ENCODE measurements at regions not wholly inside any gene's neighbourhood (a gene's known extent, or its start where the extent isn't known, plus 50 kb on each side); places are given as distances from the start of the nearest gene placed in this dataset.

DNA sequence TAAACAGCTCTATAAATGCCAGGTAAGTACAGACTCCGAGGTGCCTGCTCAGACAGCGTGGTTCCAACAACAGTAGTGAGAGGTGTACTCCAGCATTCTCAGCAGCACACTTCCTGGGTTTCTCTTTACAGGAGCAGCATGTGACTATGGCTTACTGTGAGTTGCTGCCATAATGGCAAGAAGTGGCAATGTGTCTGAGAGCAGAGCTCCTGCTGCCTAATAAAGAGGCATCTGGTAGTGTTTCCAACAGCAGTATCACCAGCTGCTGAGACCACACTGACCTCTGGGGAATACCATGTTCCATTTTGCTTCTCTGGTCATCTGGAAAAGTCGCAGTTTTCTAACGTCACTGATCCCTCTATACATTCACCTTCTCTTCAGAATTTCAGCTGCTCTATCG, 398.2 kb downstream of the SLCO4C1 start:
- WGBS, 2 donors = 60 to 64% methylated on average over 5 of the region's 5 CpGs
- H3K27ac ChIP-seq = no peak overlapping the region
- no peaks in the 10 kb centered on the region for H3K4me1 ChIP-seq
- no peaks in the 10 kb centered on the region for H3K36me3 ChIP-seq
- intact Hi-C loops (cut with DNase I) = no loop called here
- ATAC-seq (peak in 1 of 4 donors; percentile 20), DNase-seq (no peak), FAIRE-seq (no peak)
- H3K4me3 ChIP-seq = no peak overlapping the region
- H3K9me3 ChIP-seq = no peaks in the 10 kb centered on the region
- TF ChIP-seq, protein P1, sequence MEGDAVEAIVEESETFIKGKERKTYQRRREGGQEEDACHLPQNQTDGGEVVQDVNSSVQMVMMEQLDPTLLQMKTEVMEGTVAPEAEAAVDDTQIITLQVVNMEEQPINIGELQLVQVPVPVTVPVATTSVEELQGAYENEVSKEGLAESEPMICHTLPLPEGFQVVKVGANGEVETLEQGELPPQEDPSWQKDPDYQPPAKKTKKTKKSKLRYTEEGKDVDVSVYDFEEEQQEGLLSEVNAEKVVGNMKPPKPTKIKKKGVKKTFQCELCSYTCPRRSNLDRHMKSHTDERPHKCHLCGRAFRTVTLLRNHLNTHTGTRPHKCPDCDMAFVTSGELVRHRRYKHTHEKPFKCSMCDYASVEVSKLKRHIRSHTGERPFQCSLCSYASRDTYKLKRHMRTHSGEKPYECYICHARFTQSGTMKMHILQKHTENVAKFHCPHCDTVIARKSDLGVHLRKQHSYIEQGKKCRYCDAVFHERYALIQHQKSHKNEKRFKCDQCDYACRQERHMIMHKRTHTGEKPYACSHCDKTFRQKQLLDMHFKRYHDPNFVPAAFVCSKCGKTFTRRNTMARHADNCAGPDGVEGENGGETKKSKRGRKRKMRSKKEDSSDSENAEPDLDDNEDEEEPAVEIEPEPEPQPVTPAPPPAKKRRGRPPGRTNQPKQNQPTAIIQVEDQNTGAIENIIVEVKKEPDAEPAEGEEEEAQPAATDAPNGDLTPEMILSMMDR (IDR thresholded peaks at IDR 0.05) = no peak
- no peaks in the 10 kb centered on the region for H3K27me3 ChIP-seq

DNA sequence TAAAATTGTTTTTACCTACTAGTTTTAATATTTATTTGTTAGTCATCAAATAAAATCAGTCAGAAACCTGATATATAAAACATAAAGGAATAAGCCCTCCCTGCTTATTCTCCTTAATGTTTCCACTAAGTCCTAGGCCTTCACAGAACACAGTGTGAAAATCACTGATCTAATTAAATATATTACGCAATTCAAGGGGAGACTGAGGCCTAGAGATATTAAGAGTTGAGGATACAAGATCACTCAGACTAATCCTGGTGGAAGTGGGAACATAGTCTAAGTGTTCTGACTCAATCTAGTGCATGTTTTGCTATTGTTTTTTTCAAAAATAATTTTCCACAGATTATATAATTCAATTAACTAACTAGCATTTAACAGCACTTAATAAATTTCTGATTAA, 401.1 kb downstream of the SLCO4C1 start:
- WGBS, 2 donors = 90 to 91% methylated on average over 1 of the region's 1 CpG
- Histone ChIP-seq H3K27me3 (no peaks in the 10 kb centered on the region), H3K4me1 (no peaks in the 10 kb centered on the region), H3K9me3 (no peaks in the 10 kb centered on the region), H3K36me3 (no peaks in the 10 kb centered on the region), H3K4me3 (no peak overlapping the region), H3K27ac (no peak overlapping the region)
- DNase-seq = no peak
- TF ChIP-seq, protein P1 (IDR thresholded peaks at IDR 0.05) = no peak
- ATAC-seq = no peak
- intact Hi-C loops (cut with DNase I) = no loop called here
- no peak for FAIRE-seq

DNA sequence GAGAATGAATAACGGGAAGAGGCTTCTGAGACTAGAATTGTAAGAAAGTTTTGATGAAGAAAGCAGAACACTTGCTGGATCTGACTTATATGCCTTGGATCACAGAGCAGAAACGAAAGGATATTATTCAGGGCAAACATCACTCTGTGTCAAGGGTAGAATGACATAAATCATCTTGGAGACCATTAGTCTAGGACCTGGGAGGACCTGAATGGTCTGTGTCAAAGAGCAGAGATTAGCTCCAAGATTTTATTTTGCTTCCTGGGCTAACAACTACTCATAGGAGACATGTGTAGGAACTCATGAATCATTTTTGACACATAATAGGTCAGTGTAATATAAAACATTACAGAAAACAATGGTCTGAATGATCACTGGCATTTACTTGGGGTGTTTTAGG, 417.9 kb downstream of the SLCO4C1 start:
- Histone ChIP-seq H3K36me3 (no peaks in the 10 kb centered on the region), H3K27me3 (no peaks in the 10 kb centered on the region), H3K4me3 (no peak overlapping the region), H3K27ac (no peak overlapping the region), H3K4me1 (no peaks in the 10 kb centered on the region), H3K9me3 (no peaks in the 10 kb centered on the region)
- TF ChIP-seq, protein P1 (IDR thresholded peaks at IDR 0.05) = no peak
- WGBS, 2 donors = 42 to 45% methylated on average over 2 of the region's 2 CpGs
- ATAC-seq (no peak), DNase-seq (no peak), FAIRE-seq (no peak)
- intact Hi-C loops (cut with DNase I) = no loop called here

DNA sequence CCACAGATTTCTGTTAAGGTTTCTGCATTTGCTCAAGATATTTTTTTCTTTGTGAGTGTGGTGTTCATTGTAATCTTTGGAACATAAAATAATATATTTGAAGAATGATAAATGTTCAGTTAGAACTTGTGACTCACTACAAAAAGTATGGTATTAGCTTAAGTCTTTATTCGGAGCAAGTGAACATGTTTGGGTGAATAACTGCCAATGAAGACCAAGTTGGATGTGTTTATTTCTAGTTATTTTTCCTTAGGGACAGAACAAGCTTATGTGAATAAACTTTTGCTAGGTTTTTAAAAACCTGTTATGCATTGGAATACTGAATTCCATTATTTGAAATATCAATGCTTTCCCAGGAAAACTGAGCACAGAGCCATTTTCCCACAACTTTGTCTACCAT, 418.6 kb downstream of the SLCO4C1 start:
- intact Hi-C loops (cut with DNase I) = no loop called here
- Histone ChIP-seq H3K9me3 (no peaks in the 10 kb centered on the region), H3K4me3 (no peak overlapping the region), H3K27me3 (no peaks in the 10 kb centered on the region), H3K4me1 (no peaks in the 10 kb centered on the region), H3K36me3 (no peaks in the 10 kb centered on the region), H3K27ac (no peak overlapping the region)
- DNase-seq (no peak), FAIRE-seq (no peak), ATAC-seq (no peak)
- TF ChIP-seq, protein P1 (IDR thresholded peaks at IDR 0.05) = no peak
- 70 to 75% methylated on average over 1 of the region's 1 CpG for WGBS, 2 donors

DNA sequence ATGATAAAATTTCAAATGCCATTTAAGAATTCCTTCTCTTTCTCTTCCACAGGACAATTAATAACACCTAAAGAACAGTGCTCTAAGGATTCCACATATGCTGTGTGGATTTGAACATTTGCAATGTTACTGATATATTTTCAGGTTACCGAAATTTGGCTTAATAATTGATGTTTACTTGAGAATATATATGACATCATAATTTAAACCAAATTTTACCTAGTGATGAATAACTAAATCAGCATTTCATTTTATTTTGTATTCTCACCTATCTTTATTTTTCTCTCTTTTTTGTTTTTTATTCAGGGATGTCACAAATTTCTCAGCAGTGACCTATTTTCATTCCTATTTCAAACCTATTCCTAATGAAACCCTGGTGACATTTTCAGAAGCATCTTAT, 429.6 kb downstream of the SLCO4C1 start:
- FAIRE-seq (no peak), ATAC-seq (no peak), DNase-seq (no peak)
- H3K9me3 ChIP-seq = no peaks in the 10 kb centered on the region
- intact Hi-C loops (cut with DNase I) = no loop called here
- H3K36me3 ChIP-seq = no peaks in the 10 kb centered on the region
- WGBS, 2 donors = 64 to 74% methylated on average over 1 of the region's 1 CpG
- TF ChIP-seq, protein P1 (IDR thresholded peaks at IDR 0.05) = no peak
- H3K27ac ChIP-seq = no peak overlapping the region
- no peaks in the 10 kb centered on the region for H3K4me1 ChIP-seq
- H3K4me3 ChIP-seq = no peak overlapping the region
- H3K27me3 ChIP-seq = no peaks in the 10 kb centered on the region
